ENCODE measurements at regions not wholly inside any gene's neighbourhood (a gene's known extent, or its start where the extent isn't known, plus 50 kb on each side); places are given as distances from the start of the nearest gene placed in this dataset.

DNA sequence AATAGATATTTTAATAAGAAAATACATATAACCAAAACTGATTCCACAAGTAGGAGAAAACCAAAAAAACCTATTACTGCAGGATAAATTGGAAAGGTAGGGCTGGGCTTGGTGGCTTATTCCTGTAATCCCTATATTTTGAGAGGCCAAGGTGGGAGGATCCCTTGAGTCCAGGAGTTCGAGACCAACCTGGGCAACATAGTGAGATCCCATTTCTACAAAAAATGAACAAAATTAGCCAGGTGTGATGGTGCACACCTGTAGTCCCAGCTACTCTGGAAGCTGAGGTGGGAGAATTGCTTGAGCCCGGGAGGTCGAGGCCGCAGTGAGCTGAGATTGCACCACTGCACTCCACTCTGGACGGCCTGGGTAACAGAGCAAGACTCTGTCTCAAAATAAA, 189.2 kb upstream of the IER5L start:
- H3K27ac ChIP-seq (ENCODE audit: extremely low read depth, low read depth, low read length), result no peak overlapping the region
- ChIA-PET CTCF (no interaction called here), POLR2A (no interaction called here)
- no peaks in the 10 kb centered on the region for H3K36me3 ChIP-seq (ENCODE audit: control insufficient read depth in 2 of 2, insufficient read depth in 1 of 2, low read length in 2 of 2)
- H3K9me3 ChIP-seq (ENCODE audit: control insufficient read depth, insufficient read depth, low read depth, low read length), result no peaks in the 10 kb centered on the region
- no peak overlapping the region for H3K4me3 ChIP-seq (ENCODE audit: low read depth, low read length)
- TF ChIP-seq ZBTB17 (tag by site-specific recombination; IDR thresholded peaks at IDR 0.05), result no peak
- 0 out of 2 replicates have a peak, but pooled peaks have one; percentile 22 for TF ChIP-seq ZNF121 (tag by site-specific recombination; IDR thresholded peaks at IDR 0.05)
- H3K4me1 ChIP-seq (ENCODE audit: control insufficient read depth, insufficient read depth, low read length), result no peaks in the 10 kb centered on the region

DNA sequence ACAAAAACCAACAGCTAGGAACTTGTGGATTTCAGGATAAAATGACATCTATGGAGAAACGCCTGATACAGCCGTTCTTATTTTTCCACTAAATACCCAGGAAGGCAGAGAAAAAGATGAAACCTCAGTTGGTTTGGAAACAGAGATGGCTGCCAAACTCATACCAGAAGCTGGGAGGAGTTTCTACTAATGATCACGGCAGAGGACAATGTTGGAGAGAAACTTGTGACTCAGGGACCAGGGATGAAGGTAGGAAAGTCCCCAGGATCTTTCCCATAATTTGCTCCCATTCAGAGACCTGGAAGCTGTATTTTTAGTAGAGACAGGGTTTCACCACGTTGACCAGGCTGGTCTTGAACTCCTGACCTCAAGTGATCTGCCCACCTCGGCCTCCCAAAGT, 187.1 kb upstream of the IER5L start:
- no peak for TF ChIP-seq MEIS1 (CRISPR knock-in tag; IDR thresholded peaks at IDR 0.05; ENCODE audit: borderline replicate concordance)
- no peak for TF ChIP-seq ZNF341 (tag by site-specific recombination; IDR thresholded peaks at IDR 0.05; ENCODE audit: low read depth)
- TF ChIP-seq KLF7 (tag by site-specific recombination; IDR thresholded peaks at IDR 0.05; ENCODE audit: borderline replicate concordance), result no peak
- TF ChIP-seq, protein P1, sequence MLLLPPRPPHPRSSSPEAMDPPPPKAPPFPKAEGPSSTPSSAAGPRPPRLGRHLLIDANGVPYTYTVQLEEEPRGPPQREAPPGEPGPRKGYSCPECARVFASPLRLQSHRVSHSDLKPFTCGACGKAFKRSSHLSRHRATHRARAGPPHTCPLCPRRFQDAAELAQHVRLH (tag by site-specific recombination; IDR thresholded peaks at IDR 0.05), result no peak
- TF ChIP-seq SCRT1 (tag by site-specific recombination; IDR thresholded peaks at IDR 0.05; ENCODE audit: borderline replicate concordance), result no peak
- no peak for TF ChIP-seq ZNF391 (tag by site-specific recombination; IDR thresholded peaks at IDR 0.05; ENCODE audit: borderline replicate concordance, low read depth)
- no peaks in the 10 kb centered on the region for H3K9me3 ChIP-seq (ENCODE audit: control insufficient read depth, insufficient read depth, low read depth, low read length)
- no peaks in the 10 kb centered on the region for H3K4me1 ChIP-seq (ENCODE audit: control insufficient read depth, insufficient read depth, low read length)
- no peaks in the 10 kb centered on the region for H3K36me3 ChIP-seq (ENCODE audit: control insufficient read depth in 2 of 2, insufficient read depth in 1 of 2, low read length in 2 of 2)
- CTCF ChIA-PET, result interaction anchor here (0.7 kb wide), 1 partner anchor 11 kb away, joined by 3 read pairs; no protein-coding TSS in a partner anchor
- POLR2A ChIA-PET, result interaction anchor here (0.7 kb wide), 1 partner anchor 66 kb away, joined by 4 read pairs; no protein-coding TSS in a partner anchor
- no peak overlapping the region for H3K4me3 ChIP-seq (ENCODE audit: low read depth, low read length)
- H3K27ac ChIP-seq (ENCODE audit: extremely low read depth, low read depth, low read length), result no peak overlapping the region

DNA sequence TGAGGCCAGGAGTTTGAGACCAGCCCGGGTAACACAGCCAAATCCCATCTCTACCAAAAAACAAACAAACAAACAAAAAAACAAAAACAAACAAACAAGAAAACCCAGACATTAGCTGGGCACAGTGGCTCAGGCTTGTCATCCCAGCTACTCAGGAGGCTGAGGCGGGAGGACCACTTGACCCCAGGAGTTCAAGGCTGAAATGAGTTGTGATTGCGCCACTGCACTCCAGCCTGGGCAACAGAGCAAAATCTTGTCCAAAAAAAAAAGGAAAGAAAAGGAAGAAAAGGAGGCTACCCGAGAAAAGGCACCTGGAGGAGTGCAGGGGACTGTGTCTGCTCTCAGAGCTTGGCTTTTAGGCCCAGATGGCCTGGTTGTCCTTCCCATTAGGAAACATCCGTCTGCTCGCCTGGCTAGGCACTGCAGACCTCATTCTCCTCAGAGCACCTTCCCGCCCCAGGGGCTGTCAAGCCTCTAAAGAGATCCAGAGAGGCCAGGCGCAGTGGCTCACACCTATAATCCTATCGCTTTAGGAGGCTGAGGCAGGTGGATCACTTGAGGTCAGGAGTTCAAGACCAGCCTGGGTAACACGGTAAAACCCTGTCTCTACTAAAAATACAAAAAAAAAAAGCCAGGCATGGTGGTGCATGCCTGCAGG, 185.3 kb upstream of the IER5L start:
- Histone ChIP-seq H3K4me3 (ENCODE audit: low read depth, low read length) (no peak overlapping the region), H3K4me1 (ENCODE audit: control insufficient read depth, insufficient read depth, low read length) (no peaks in the 10 kb centered on the region), H3K9me3 (ENCODE audit: control insufficient read depth, insufficient read depth, low read depth, low read length) (no peaks in the 10 kb centered on the region), H3K36me3 (ENCODE audit: control insufficient read depth in 2 of 2, insufficient read depth in 1 of 2, low read length in 2 of 2) (no peaks in the 10 kb centered on the region), H3K27ac (ENCODE audit: extremely low read depth, low read depth, low read length) (no peak overlapping the region)
- ChIA-PET POLR2A (no interaction called here), CTCF (interaction anchor here (0.6 to 0.7 kb wide), 2 partner anchors 97 to 250 kb away, joined by 3 read pairs; no protein-coding TSS in a partner anchor)
- TF ChIP-seq IKZF3 (tag by site-specific recombination; IDR thresholded peaks at IDR 0.05) (no peak), ZFP41 (tag by site-specific recombination; IDR thresholded peaks at IDR 0.05; ENCODE audit: borderline replicate concordance) (no peak), ZNF132 (tag by site-specific recombination; IDR thresholded peaks at IDR 0.05; ENCODE audit: borderline replicate concordance) (no peak), GLI2 (tag by site-specific recombination; IDR thresholded peaks at IDR 0.05; ENCODE audit: borderline replicate concordance, low read depth) (no peak), ZNF302 (tag by site-specific recombination; IDR thresholded peaks at IDR 0.05; ENCODE audit: low read depth) (no peak), ZNF596 (tag by site-specific recombination; IDR thresholded peaks at IDR 0.05) (no peak), ZNF555 (tag by site-specific recombination; conservative IDR thresholded peaks at IDR 0.05) (no peak), ZNF521 (tag by site-specific recombination; IDR thresholded peaks at IDR 0.05) (no peak), YY2 (tag by site-specific recombination; IDR thresholded peaks at IDR 0.05) (no peak), ZBTB7A (tag by site-specific recombination; IDR thresholded peaks at IDR 0.05; ENCODE audit: low read depth) (no peak)
- TF ChIP-seq, protein P2, sequence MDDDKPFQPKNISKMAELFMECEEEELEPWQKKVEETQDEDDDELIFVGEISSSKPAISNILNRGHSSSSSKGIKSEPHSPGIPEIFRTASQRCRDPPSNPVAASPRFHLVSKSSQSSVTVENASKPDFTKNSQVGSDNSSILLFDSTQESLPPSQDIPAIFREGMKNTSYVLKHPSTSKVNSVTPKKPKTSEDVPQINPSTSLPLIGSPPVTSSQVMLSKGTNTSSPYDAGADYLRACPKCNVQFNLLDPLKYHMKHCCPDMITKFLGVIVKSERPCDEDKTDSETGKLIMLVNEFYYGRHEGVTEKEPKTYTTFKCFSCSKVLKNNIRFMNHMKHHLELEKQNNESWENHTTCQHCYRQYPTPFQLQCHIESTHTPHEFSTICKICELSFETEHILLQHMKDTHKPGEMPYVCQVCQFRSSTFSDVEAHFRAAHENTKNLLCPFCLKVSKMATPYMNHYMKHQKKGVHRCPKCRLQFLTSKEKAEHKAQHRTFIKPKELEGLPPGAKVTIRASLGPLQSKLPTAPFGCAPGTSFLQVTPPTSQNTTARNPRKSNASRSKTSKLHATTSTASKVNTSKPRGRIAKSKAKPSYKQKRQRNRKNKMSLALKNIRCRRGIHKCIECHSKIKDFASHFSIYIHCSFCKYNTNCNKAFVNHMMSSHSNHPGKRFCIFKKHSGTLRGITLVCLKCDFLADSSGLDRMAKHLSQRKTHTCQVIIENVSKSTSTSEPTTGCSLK (tag by site-specific recombination; IDR thresholded peaks at IDR 0.05), result no peak
